Gastrocnemius medialis (tissue), 4 donors: ENCODE measurements at regions not wholly inside any gene's neighbourhood (a gene's known extent, or its start where the extent isn't known, plus 50 kb on each side); places are given as distances from the start of the nearest gene placed in this dataset.

ENCODE experiments used
- ATAC-seq, 2 donors: fragments of 150-250 bp; one replicate each; pipeline ENCODE4 v1.9.1; 2016
- DNase-seq, 2 donors: peaks; one replicate each; pipeline ENCODE4 v3.0.0-alpha.2; 2019
- H3K27ac ChIP-seq, 4 donors: fragments of 200-600 bp; sonication (generic); 1 replicate in 1 of 4; 2 replicates in 3 of 4; pipeline ENCODE4 v1.5.1; 2016 to 2018; ENCODE audit warnings: mild to moderate bottlenecking in 2 of 4, moderate library complexity in 1 of 4
- H3K27me3 ChIP-seq, 3 donors: fragments of 200-600 bp; sonication (generic) in 2 of 3; 1 replicate in 1 of 3; 2 replicates in 2 of 3; pipeline versions ENCODE4 v1.5.1 to v1.6.0; 2016 to 2019; ENCODE audit warnings: mild to moderate bottlenecking in 1 of 3, moderate library complexity in 1 of 3
- H3K36me3 ChIP-seq, 2 donors: fragments of 200-600 bp; sonication (generic) in 1 of 2; one replicate each; pipeline ENCODE4 v1.5.1; 2017 to 2018
- H3K4me1 ChIP-seq, 2 donors: fragments of 200-600 bp; sonication (generic) in 1 of 2; one replicate each; pipeline ENCODE4 v1.5.1; 2016 to 2017; ENCODE audit warnings: mild to moderate bottlenecking in 2 of 2
- H3K4me3 ChIP-seq, 4 donors: fragments of 200-600 bp; sonication (generic) in 3 of 4; 1 replicate in 1 of 4; 2 replicates in 3 of 4; pipeline ENCODE4 v1.5.1; 2016 to 2019; ENCODE audit warnings: mild to moderate bottlenecking in 2 of 4
- H3K9me3 ChIP-seq, 3 donors: fragments of 200-600 bp; sonication (generic) in 2 of 3; 1 replicate in 1 of 3; 2 replicates in 2 of 3; pipeline ENCODE4 v1.5.1; 2016 to 2019
- CTCF ChIP-seq, 5 experiments: fragments of 450-650 bp in 3 of 5; fragments of 200-600 bp in 2 of 5; sonication (generic) in 2 of 5; IDR thresholded peaks in 4 of 5; conservative IDR thresholded peaks in 1 of 5; 1 replicate in 4 of 5; 2 replicates in 1 of 5; pipeline ENCODE4 v1.5.1; 2016 to 2019; ENCODE audit warnings: antibody characterized with exemption in 5 of 5, mild to moderate bottlenecking in 3 of 5, moderate library complexity in 3 of 5
- POLR2A ChIP-seq, 2 donors: fragments of 450-650 bp; IDR thresholded peaks; one replicate each; pipeline ENCODE4 v1.6.1; 2017; ENCODE audit warnings: antibody characterized with exemption in 2 of 2, mild to moderate bottlenecking in 2 of 2, moderate library complexity in 2 of 2
- in situ Hi-C, 4 donors: fragments of 200-750 bp; cut with MboI; loops; one replicate each; pipeline versions ENCODE4 v1.15.0 to v1.8.0; 2017; ENCODE audit warnings: low sequenced_read_pairs in 4 of 4
- intact Hi-C: fragments of 100-400 bp; cut with DNase I; formaldehyde crosslinking; loops from one replicate; pipeline ENCODE4 v1.15.1; 2023; ENCODE audit warnings: low total_unique reads

DNA sequence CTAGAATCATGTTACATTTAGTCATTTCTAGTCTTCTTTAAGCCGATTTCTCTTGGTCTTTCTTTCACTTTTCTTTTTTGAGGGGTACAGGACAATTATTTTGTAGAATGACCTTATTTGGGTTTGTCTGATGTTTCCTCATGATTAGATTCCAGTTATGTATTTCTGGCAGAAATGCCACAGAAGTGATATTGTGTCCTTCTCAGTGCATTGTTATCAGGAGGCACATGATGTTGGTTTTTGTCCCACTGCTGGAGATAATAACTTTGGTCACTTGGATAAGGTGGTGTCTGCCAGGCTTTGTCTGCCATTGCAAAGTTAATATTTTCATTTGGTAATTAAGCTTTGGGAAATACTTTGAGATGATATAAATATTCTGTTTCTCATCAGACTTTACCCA is 100.3 kb downstream of the RRM1 start:
- no peak for ATAC-seq
- Histone ChIP-seq H3K27ac (no peak overlapping the region), H3K4me3 (no peak overlapping the region), H3K9me3 (no peaks in the 10 kb centered on the region), H3K36me3 (no peaks in the 10 kb centered on the region), H3K27me3 (no peaks in the 10 kb centered on the region), H3K4me1 (peaks cover 0 to 7% of the 10 kb centered on the region in 2 donors)
- in situ Hi-C loops = no loop called here
- intact Hi-C loops = no loop called here
- no peak for TF ChIP-seq POLR2A (IDR thresholded peaks at IDR 0.05)
- no peak for TF ChIP-seq CTCF (IDR thresholded peaks at IDR 0.05 in 4 of 5, conservative IDR thresholded peaks at IDR 0.05 in 1 of 5)
- DNase-seq = no peak

- H3K36me3 ChIP-seq = no peaks in the 10 kb centered on the region
- no peak for TF ChIP-seq CTCF (IDR thresholded peaks at IDR 0.05 in 4 of 5, conservative IDR thresholded peaks at IDR 0.05 in 1 of 5)
- no peak for TF ChIP-seq POLR2A (IDR thresholded peaks at IDR 0.05)
- peak overlapping the region in 2 of 4 donors; percentile 40 to 72 for H3K27ac ChIP-seq
- in situ Hi-C loops (no loop called here), intact Hi-C loops (no loop called here)
- no peaks in the 10 kb centered on the region for H3K27me3 ChIP-seq
- H3K9me3 ChIP-seq = no peaks in the 10 kb centered on the region
- no peak overlapping the region for H3K4me3 ChIP-seq
- DNase-seq = no peak
- no peak for ATAC-seq
- H3K4me1 ChIP-seq = peaks cover 0 to 13% of the 10 kb centered on the region in 2 donors
Observed at GRCh38 chr11:4191031-4191571, 96.5 kb downstream of the RRM1 start.

DNA sequence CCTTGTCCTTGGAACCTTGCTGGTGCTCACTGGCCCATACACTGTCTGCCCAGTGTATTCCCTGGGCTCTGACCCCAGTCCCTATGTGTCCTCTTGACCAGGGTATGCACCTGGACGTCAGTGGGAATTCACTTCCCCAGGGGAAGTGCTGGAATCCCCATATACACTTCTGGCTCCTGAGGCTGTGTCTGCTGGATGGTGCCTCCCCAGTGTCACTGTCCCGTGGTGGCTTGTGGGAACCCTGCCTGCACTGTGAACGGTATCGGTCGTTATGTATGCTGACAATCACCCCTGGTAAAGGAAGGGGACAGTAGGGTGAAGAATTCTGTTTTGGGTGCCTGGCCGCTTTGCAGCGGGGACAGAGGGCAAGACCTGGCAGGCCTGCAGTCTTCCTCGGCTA is 95.9 kb downstream of the RRM1 start:
- H3K36me3 ChIP-seq = no peaks in the 10 kb centered on the region
- peak overlapping the region in 2 of 4 donors; percentile 40 to 72 for H3K27ac ChIP-seq
- in situ Hi-C loops = no loop called here
- TF ChIP-seq CTCF (IDR thresholded peaks at IDR 0.05 in 4 of 5, conservative IDR thresholded peaks at IDR 0.05 in 1 of 5) (no peak), POLR2A (IDR thresholded peaks at IDR 0.05) (no peak)
- H3K27me3 ChIP-seq = no peaks in the 10 kb centered on the region
- DNase-seq = no peak
- peaks cover 0 to 13% of the 10 kb centered on the region in 2 donors for H3K4me1 ChIP-seq
- H3K9me3 ChIP-seq = no peaks in the 10 kb centered on the region
- no peak overlapping the region for H3K4me3 ChIP-seq
- ATAC-seq = no peak
- intact Hi-C loops = no loop called here

DNA sequence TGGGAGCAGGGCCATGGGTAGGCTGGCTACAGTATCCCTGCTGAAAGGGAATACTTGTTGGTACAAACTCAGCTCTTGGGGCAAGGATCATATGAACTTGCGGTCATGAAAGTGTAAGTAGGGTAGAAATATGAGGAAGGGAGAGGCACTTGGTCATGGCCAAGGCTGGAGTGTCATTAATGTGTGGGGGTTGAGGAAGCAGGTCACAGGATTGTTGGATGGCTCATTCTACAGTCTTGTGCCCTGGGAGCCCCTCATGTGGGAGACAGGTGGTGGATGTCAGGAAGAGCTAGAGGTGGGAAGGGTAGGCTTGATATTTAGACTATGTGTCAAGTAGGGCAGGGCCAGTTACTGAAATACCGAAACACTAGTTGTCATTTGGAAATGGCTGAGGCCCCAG is 95.5 kb downstream of the RRM1 start:
- ATAC-seq (peak; percentile 33 to 76), DNase-seq (peak in 1 of 2 donors; percentile 32)
- H3K27ac ChIP-seq = peak overlapping the region in 2 of 4 donors; percentile 40 to 72
- TF ChIP-seq CTCF (IDR thresholded peaks at IDR 0.05 in 4 of 5, conservative IDR thresholded peaks at IDR 0.05 in 1 of 5) = no peak
- H3K9me3 ChIP-seq = no peaks in the 10 kb centered on the region
- no peak overlapping the region for H3K4me3 ChIP-seq
- H3K36me3 ChIP-seq = no peaks in the 10 kb centered on the region
- in situ Hi-C loops = no loop called here
- intact Hi-C loops = no loop called here
- H3K4me1 ChIP-seq = peaks cover 0 to 13% of the 10 kb centered on the region in 2 donors
- no peaks in the 10 kb centered on the region for H3K27me3 ChIP-seq
